ENCODE measurements at regions not wholly inside any gene's neighbourhood (a gene's known extent, or its start where the extent isn't known, plus 50 kb on each side); places are given as distances from the start of the nearest gene placed in this dataset.

- no peak for TF ChIP-seq CTCF (IDR thresholded peaks at IDR 0.05; ENCODE audit: low read depth, low read length)
- no peak overlapping the region for H3K4me3 ChIP-seq (ENCODE audit: low read depth, low read length)
Observed at GRCh38 chr9:86754581-86755560, 192.4 kb downstream of the GAS1 start.

GRCh38 chr9:86753836-86754235, 193.5 kb downstream of the GAS1 start:
- no peak overlapping the region for H3K4me3 ChIP-seq (ENCODE audit: low read depth, low read length)
- no peak for TF ChIP-seq CTCF (IDR thresholded peaks at IDR 0.05; ENCODE audit: low read depth, low read length)

- no peak overlapping the region for H3K4me3 ChIP-seq (ENCODE audit: low read depth, low read length)
- TF ChIP-seq CTCF (IDR thresholded peaks at IDR 0.05; ENCODE audit: low read depth, low read length), result no peak
Observed at GRCh38 chr9:86752733-86753132, 194.6 kb downstream of the GAS1 start.

- no peak for TF ChIP-seq CTCF (IDR thresholded peaks at IDR 0.05; ENCODE audit: low read depth, low read length)
- H3K4me3 ChIP-seq (ENCODE audit: low read depth, low read length), result no peak overlapping the region
Observed at GRCh38 chr9:86751956-86752355, 195.3 kb downstream of the GAS1 start.

GRCh38 chr9:86751207-86751606, 196.1 kb downstream of the GAS1 start:
- no peak for TF ChIP-seq CTCF (IDR thresholded peaks at IDR 0.05; ENCODE audit: low read depth, low read length)
- no peak overlapping the region for H3K4me3 ChIP-seq (ENCODE audit: low read depth, low read length)

- TF ChIP-seq CTCF (IDR thresholded peaks at IDR 0.05; ENCODE audit: low read depth, low read length), result no peak
- H3K4me3 ChIP-seq (ENCODE audit: low read depth, low read length), result no peak overlapping the region
Observed at GRCh38 chr9:86749894-86750255, 197.4 kb downstream of the GAS1 start.

GRCh38 chr9:86749161-86749893, 198.0 kb downstream of the GAS1 start:
- TF ChIP-seq CTCF (IDR thresholded peaks at IDR 0.05; ENCODE audit: low read depth, low read length), result no peak
- no peak overlapping the region for H3K4me3 ChIP-seq (ENCODE audit: low read depth, low read length)

Data from WI38 (cell line).